ENCODE measurements at regions not wholly inside any gene's neighbourhood (a gene's known extent, or its start where the extent isn't known, plus 50 kb on each side); places are given as distances from the start of the nearest gene placed in this dataset.
A peak's percentile ranks its signal among the peaks of the same experiment; 100 is the strongest.
"Not testable (repeated sequence)": the region's sequence is repeated elsewhere in the genome, so short reads cannot be mapped to it uniquely, and the experiment has no call there.

DNA sequence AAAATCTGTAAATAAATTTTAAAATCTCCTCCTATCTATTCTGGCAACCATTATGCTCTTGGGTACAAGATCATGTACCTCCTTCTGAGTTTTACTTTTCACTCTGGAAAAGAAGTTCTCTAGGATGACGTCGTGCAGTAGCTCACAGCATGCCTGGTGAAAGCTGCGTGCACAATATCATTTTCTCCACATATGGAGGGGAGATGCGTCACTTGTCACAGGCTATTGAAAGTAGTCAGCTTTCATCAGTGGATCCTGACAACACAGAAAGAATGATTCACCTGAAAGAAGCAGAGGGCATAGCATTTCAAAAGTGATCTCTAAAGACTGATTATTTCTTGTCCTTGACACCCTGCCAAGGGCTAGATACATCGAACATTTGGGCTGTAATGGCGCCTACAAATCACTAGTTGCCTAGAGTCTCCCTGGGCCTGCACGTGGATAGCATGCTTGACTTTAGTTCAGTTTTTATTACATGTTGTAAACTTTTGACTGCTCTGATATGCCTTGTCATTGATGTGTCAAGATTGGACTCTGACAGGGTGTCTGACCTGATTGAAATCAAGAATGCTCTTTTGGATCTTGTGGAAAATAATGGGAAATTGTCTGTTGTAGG, 1365.6 kb downstream of the OLFM4 start:
- DNase-seq (ENCODE audit: low read depth, low spot score) = no peak

DNA sequence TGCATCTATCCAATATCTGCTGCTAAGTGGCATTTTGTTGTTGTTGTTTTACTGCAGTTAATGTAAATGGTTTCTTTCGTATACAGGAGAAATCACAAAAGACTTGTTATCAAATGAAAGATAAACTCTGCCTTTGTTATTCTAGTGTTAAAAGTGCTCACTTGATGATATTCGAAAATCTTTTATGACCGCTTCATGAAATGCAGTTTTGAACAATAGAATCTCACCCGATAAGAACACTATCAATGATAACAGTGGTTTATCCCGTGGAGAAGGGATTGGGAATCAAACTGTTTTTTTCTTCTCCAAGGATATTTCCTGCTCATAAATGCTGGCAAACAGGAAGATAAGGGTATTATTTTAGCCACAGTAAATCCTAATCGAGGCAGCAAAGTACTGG, 1366.3 kb downstream of the OLFM4 start:
- no peak for DNase-seq (ENCODE audit: low read depth, low spot score)

DNA sequence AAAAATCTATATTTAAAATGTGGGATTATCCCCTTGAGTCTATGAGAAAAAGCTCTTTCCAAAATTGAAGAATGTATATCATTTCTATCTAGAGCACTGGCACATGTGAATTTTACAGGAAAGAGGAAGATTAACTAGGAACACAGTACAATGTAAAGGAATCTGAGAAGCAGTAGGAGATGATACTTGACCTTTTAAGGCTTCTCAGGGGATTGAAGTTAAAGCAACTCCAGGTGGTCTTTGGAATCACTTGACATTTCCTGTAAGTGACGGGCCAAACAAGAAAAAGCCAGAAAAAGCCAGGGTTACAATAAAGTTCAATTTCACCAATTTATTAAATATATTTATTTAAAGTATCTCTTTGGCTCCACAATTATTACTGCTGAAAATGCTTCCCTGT, 1373.9 kb downstream of the OLFM4 start:
- DNase-seq (ENCODE audit: low read depth, low spot score) = no peak

DNA sequence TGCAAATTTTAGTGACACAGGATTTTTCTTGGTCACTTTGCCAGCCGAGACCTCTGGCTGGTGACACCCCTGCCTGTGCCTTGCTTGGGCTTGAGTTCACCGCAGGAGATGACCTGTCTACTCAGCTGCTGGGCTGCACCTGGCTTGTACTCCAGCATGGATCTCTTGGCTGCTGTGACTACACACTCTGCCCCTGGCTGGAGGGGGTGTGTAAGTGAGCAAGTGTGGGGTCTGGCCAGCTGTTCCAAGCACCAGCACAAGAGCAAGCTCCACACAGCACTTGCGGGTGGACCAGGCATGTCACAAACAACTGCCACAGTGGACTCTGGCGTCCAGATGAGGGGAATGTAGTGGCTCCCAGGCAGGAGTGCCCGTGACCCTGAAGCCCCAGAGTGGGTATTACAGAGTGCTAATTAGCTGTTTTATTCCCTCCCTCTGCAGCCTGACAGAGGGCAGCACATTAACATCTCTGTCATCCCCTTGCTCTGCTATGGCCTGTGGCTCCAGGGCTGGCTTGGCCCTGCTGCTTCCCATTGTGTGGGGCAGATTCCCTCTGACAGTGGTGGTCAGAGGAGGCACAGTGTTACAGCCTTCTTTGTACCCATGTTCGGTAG, 1387.2 kb downstream of the OLFM4 start:
- DNase-seq (ENCODE audit: low read depth, low spot score) = no peak

GRCh38 chr13:54422946-54423345, 1394.3 kb downstream of the OLFM4 start:
- DNase-seq (ENCODE audit: low read depth, low spot score) = not testable (repeated sequence)

- no peak for DNase-seq (ENCODE audit: low read depth, low spot score)
These were observed 1395.7 kb downstream of the OLFM4 start for GRCh38 chr13:54424344-54424743.

- DNase-seq (ENCODE audit: low read depth, low spot score) = no peak
These were observed 1405.0 kb downstream of the OLFM4 start for GRCh38 chr13:54433493-54434206.

DNA sequence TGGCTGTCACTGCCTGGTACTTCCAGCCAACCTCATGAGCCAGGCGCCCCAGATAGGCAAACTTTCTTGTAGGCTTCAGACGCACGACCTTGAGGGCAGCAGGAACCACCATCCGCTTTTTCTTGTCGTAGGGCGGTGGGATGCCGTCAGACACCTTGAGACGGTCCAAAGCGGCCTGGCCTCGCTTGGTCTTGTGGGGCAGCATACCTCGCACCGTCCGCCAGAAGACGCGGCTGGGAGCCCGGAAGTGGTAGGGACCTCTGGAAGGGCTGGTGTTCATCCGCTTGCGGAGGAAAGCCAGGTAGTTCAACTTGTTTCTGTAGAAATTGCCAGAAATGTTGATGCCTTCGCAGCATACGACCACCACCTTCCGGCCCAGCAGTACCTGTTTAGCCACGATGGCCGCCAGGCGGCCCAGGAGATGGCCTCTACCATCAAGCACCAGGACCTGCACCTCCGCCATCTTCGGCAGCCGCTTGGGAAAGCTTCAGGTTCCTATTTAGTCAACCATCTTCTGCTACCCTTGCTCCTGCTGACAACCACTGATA, 1412.3 kb downstream of the OLFM4 start:
- DNase-seq (ENCODE audit: low read depth, low spot score) = not testable (repeated sequence)

GRCh38 chr13:54445453-54445852, 1416.8 kb downstream of the OLFM4 start:
- DNase-seq (ENCODE audit: low read depth, low spot score) = no peak

- no peak for DNase-seq (ENCODE audit: low read depth, low spot score)
These were observed 1417.3 kb downstream of the OLFM4 start for GRCh38 chr13:54445865-54446264.

- DNase-seq (ENCODE audit: low read depth, low spot score) = peak; percentile 1
These were observed 1421.3 kb downstream of the OLFM4 start for GRCh38 chr13:54449922-54450321.

DNA sequence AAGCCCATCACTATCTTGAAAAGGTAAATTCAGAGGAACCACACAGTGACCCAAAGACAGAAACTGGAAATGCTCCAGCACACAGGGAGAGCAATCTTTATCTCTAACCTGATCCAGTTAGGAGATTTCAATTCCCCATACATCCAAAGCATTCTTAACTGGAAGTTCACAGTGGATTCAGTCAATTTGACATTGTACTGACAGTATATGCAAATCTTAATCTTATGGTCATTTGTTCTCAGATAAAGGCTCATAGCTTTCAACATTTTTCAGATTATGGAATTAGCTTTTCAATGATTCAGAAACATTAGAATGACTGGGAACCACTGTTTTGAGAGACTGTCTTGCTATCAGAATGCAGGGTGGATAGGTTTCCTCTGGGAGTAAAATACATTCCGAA, 1455.6 kb downstream of the OLFM4 start:
- DNase-seq (ENCODE audit: low read depth, low spot score) = no peak

DNA sequence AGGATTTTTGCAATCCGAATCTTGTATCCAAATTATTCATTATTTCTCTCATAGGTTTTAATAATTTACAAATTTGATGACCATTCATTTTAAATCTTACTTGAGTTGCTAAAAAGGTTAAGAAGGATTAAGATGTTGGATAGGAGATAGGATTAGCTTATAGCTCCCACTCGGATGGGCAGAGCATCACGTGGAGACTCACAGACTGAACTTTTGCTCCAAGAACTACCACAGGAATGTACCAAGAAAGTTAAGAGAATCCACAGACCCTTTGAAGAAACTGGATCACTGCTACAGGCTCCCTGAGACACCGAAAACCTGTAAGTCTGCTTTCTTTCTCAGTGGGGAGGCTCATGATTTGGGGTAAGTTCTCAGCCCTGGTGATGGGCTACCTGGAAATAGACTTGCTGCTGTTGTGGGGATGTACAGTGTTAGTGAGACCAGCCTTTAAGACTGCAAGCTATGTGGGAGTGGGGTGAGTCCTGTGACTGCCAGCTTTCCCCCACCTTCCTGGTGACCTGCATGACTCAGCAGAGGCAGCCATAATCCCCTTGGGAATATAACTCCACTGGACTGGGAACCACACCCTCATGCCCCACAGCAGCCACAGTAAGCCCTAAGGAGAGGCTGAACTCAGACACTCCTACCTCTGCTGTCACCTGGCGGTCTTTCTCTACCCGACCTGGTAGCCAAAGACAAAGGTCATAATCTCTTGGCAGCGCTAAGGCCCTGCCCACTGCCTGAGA, 1458.0 kb downstream of the OLFM4 start:
- DNase-seq (ENCODE audit: low read depth, low spot score) = peak; percentile 1

- DNase-seq (ENCODE audit: low read depth, low spot score) = no peak
These were observed 1460.7 kb downstream of the OLFM4 start for GRCh38 chr13:54489359-54489758.

- DNase-seq (ENCODE audit: low read depth, low spot score) = no peak
These were observed 1464.4 kb downstream of the OLFM4 start for GRCh38 chr13:54492995-54493394.

- no peak for DNase-seq (ENCODE audit: low read depth, low spot score)
These were observed 1482.8 kb downstream of the OLFM4 start for GRCh38 chr13:54511366-54511765.

GRCh38 chr13:54513254-54513653, 1484.6 kb downstream of the OLFM4 start:
- no peak for DNase-seq (ENCODE audit: low read depth, low spot score)

DNA sequence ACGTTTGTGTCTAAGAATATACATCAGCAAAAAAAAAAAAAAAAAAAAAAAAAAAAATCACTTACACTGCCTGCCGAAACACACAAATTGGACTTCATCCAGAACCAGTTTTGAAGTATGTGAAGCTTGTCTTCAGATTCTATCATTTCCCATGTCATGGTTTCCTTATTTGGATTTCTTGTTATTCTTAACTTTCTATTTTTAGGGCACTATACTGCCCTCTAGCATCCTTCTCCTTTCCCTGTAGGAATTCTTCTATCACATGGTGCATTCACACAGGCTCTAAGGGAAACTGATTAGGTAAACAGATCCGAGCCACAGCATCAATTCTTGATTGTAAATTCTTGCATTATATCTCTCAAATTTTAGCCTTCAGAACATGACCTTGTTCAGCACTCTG, 1507.5 kb downstream of the OLFM4 start:
- peak; percentile 9 for DNase-seq (ENCODE audit: low read depth, low spot score)

DNA sequence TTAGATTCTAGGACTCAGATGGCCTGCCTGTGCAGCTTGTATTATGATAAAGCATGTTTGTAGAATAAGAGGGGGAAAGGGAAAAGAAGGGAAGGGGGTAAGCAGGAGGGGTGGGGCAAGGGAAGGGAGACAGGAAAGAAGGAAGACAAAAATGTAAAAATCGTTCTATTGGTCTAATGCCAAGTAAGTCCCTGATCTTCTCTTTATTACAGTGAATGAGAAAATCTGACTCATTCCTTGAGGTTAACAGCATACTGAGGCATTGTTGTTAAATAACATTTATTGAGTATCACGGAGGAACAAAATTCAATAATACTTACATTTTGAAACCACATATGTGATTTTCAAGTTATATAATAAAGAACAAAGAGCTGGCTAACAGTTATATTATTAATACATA, 1534.7 kb downstream of the OLFM4 start:
- DNase-seq (ENCODE audit: low read depth, low spot score) = peak; percentile 8

DNA sequence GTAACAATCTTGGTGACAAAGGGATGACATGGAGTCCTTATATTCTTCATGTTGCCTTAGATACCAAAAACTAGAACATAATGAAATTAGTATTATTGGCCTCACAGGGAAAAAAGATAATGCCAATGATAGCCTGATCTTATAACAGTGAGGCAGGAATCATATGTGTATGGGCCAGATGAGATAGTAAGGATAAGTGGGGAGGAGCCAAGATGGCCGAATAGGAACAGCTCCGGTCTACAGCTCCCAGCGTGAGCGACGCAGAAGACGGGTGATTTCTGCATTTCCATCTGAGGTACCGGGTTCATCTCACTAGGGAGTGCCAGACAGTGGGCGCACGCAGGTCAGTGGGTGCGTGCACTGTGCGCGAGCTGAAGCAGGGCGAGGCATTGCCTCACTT, 1543.4 kb downstream of the OLFM4 start:
- DNase-seq (ENCODE audit: low read depth, low spot score) = not testable (repeated sequence)

- DNase-seq (ENCODE audit: low read depth, low spot score) = no peak
These were observed 1544.6 kb downstream of the OLFM4 start for GRCh38 chr13:54573186-54573585.

DNA sequence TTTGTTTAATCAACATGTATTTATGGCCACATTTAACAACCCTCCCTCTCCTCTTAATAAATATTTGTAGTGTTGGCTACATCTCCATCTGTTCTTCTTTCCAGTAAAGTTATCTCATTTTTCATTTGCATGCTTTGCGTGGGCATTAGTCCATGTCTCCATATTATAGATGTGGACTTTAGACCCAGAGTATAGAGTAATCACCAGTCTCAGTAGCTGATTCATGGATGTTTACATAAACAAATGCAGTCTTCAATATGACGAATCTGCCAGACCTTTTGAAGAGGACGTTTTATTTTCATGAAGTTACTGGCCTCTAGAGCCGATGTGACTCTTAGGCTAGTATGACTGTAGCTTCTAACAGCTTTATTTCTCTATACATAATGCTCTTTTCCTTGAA, 1546.2 kb downstream of the OLFM4 start:
- no peak for DNase-seq (ENCODE audit: low read depth, low spot score)

Measured in astrocyte of the hippocampus (primary cell).